CD14-positive monocyte (primary cell): ENCODE measurements at regions not wholly inside any gene's neighbourhood (a gene's known extent, or its start where the extent isn't known, plus 50 kb on each side); places are given as distances from the start of the nearest gene placed in this dataset.

Source experiments
- DNase-seq, 3 donors: peaks; one replicate each; pipeline ENCODE4 v3.0.0-alpha.2; 2011 to 2022
- H2AFZ ChIP-seq: 2 replicates; pipeline ENCODE4 v1.6.0; 2012; ENCODE audit warnings: mild to moderate bottlenecking, low read depth, low read length, inconsistent platforms; ENCODE audit not compliant: insufficient read depth, poor library complexity, severe bottlenecking
- H3K27ac ChIP-seq, 2 donors: 1 replicate in 1 of 2; 2 replicates in 1 of 2; pipeline ENCODE4 v1.5.1; 2012 to 2013; ENCODE audit warnings: low read length in 2 of 2, control low read depth in 1 of 2, inconsistent platforms in 1 of 2, low read depth in 1 of 2, mild to moderate bottlenecking in 1 of 2
- H3K27me3 ChIP-seq, 2 donors: one replicate each; pipeline versions ENCODE4 v1.6.0 to v1.6.1; 2011 to 2013; ENCODE audit warnings: low read length in 2 of 2; ENCODE audit not compliant: control insufficient read depth in 2 of 2, insufficient read depth in 2 of 2
- H3K36me3 ChIP-seq, 2 donors: replicated peaks in 1 of 2; 1 replicate in 1 of 2; 2 replicates in 1 of 2; pipeline versions ENCODE4 v1.5.1 to v1.6.1; 2012 to 2013; ENCODE audit warnings: low read length in 2 of 2, control low read depth in 1 of 2, inconsistent platforms in 1 of 2, mild to moderate bottlenecking in 1 of 2; ENCODE audit not compliant: insufficient read depth in 2 of 2, control insufficient read depth in 1 of 2
- H3K4me1 ChIP-seq, 2 donors: 1 replicate in 1 of 2; 2 replicates in 1 of 2; pipeline versions ENCODE4 v1.5.1 to v1.6.1; 2012 to 2013; ENCODE audit warnings: low read length in 2 of 2, control low read depth in 1 of 2, inconsistent platforms in 1 of 2, mild to moderate bottlenecking in 1 of 2, moderate library complexity in 1 of 2; ENCODE audit not compliant: insufficient read depth in 2 of 2, control insufficient read depth in 1 of 2
- H3K4me2 ChIP-seq: replicated peaks from 2 replicates; pipeline ENCODE3; 2012; ENCODE audit warnings: low read length, moderate library complexity, mild to moderate bottlenecking; ENCODE audit not compliant: poor library complexity, severe bottlenecking; ENCODE audit errors: extremely low read depth
- H3K4me3 ChIP-seq, 3 experiments: fragments of 200-600 bp in 1 of 3; sonication (generic) in 1 of 3; replicated peaks in 1 of 3; 1 replicate in 2 of 3; 2 replicates in 1 of 3; pipeline ENCODE4 v1.5.1; 2011 to 2013; ENCODE audit warnings: low read length in 3 of 3, mild to moderate bottlenecking in 3 of 3, control low read depth in 2 of 3, low read depth in 2 of 3, inconsistent platforms in 1 of 3, moderate library complexity in 1 of 3
- H3K79me2 ChIP-seq: 2 replicates; pipeline ENCODE4 v1.6.0; 2012; ENCODE audit warnings: mild to moderate bottlenecking, control low read depth, inconsistent platforms, low read length, moderate library complexity; ENCODE audit not compliant: insufficient read depth
- H3K9ac ChIP-seq: 2 replicates; pipeline ENCODE4 v1.6.0; 2017; ENCODE audit warnings: low read length, mild to moderate bottlenecking; ENCODE audit not compliant: insufficient read depth, poor library complexity, severe bottlenecking
- H3K9me3 ChIP-seq, 2 donors: replicated peaks in 1 of 2; 1 replicate in 1 of 2; 2 replicates in 1 of 2; pipeline versions ENCODE4 v1.5.1 to v1.6.1; 2012 to 2013; ENCODE audit warnings: low read length in 2 of 2, control low read depth in 1 of 2; ENCODE audit not compliant: control insufficient read depth in 1 of 2, insufficient read depth in 1 of 2
- H4K20me1 ChIP-seq: 2 replicates; pipeline ENCODE4 v1.6.0; 2012; ENCODE audit warnings: mild to moderate bottlenecking, low read length, control low read depth, moderate library complexity; ENCODE audit not compliant: insufficient read depth
- H3K27ac Mint-ChIP-seq, 7 donors: one replicate each; pipeline ENCODE4 v1.8.0; 2020; ENCODE audit warnings: mild to moderate bottlenecking in 7 of 7, mixed read lengths in 7 of 7, moderate library complexity in 6 of 7, inconsistent platforms in 2 of 7
- H3K27me3 Mint-ChIP-seq, 3 donors: one replicate each; pipeline ENCODE4 v1.8.0; 2021 to 2022; ENCODE audit warnings: low read depth in 3 of 3, mild to moderate bottlenecking in 3 of 3, mixed read lengths in 3 of 3, moderate library complexity in 3 of 3, inconsistent platforms in 1 of 3
- H3K36me3 Mint-ChIP-seq, 2 donors: one replicate each; pipeline ENCODE4 v1.8.0; 2020; ENCODE audit warnings: mixed read lengths in 2 of 2, inconsistent platforms in 1 of 2, mild to moderate bottlenecking in 1 of 2
- H3K4me1 Mint-ChIP-seq: one replicate; pipeline ENCODE4 v1.8.0; 2020; ENCODE audit warnings: mild to moderate bottlenecking, mixed read lengths
- H3K4me3 Mint-ChIP-seq, 2 donors: one replicate each; pipeline ENCODE4 v1.8.0; 2020; ENCODE audit warnings: mild to moderate bottlenecking in 2 of 2, mixed read lengths in 2 of 2, moderate library complexity in 1 of 2
- H3K9me3 Mint-ChIP-seq, 7 donors: one replicate each; pipeline ENCODE4 v1.8.0; 2020 to 2022; ENCODE audit warnings: mixed read lengths in 7 of 7, mild to moderate bottlenecking in 6 of 7, moderate library complexity in 6 of 7, inconsistent platforms in 2 of 7
- WGBS: methylation state at CpG from one replicate; pipeline ENCODE4 v1.1.5; 2013; ENCODE audit warnings: missing lambda C conversion rate; ENCODE audit not compliant: insufficient coverage; 5-methylcytosine and 5-hydroxymethylcytosine counted together
- intact Hi-C, 2 donors: fragments of 100-400 bp; cut with micrococcal nuclease; formaldehyde crosslinking; loops; one replicate each; pipeline versions ENCODE4 v1.15.0 to v1.15.1; 2023
- TF ChIP-seq, protein P1 (sequence below): fragments of 200-600 bp; IDR thresholded peaks from one replicate; pipeline ENCODE4 v1.8.0; 2022; ENCODE audit warnings: antibody characterized with exemption, mild to moderate bottlenecking

DNA sequence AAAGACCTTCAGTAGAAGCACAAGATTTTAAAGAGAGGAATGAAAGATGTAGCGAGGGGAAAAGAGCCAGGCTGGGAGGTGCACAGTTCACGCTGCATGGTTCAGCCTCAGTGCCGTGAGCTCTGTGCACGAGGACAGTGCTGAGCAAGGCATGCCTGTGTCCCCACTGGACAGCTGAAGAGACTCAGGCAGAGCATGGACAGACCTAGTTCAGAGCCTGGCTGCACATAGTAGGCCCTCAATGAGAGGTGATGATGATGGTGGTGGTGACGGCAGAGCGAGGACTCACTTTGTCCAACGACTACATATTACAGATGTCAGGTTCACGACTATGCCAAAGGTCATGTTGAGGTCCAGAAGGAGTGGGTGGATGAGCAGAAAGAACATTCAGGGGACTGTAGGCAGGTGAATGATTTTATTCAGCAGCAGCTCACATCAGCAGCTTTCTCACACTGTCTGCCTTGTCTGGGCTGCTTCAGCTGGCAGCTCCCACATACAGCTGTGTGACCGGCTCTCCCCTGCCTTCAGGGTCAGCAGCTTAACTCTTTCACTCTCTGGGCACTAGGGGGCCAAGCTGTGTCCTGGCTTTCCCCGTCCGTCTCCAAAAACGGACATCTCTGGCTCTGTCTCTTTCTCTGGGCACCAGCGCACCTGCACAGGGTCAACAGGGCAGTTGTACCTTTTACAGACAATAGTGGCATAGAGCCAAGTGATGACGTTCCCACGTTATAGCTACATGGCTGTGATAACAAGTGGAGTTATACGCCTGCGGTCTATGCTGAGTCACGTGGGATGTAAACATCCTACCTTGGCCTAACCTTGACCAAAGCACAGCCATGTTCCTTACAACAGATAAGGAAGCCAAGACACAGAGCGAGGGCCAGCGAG, 83.4 kb upstream of the KCNK12 start:
- Histone ChIP-seq H3K27ac (no peak overlapping the region), H3K4me1 (no peaks in the 10 kb centered on the region), H3K27me3 (no peaks in the 10 kb centered on the region), H3K9me3 (no peaks in the 10 kb centered on the region), H3K36me3 (no peaks in the 10 kb centered on the region), H3K9ac (no peak overlapping the region), H4K20me1 (no peaks in the 10 kb centered on the region), H3K4me3 (no peak overlapping the region), H2AFZ (no peak overlapping the region), H3K4me2 (no peak overlapping the region), H3K79me2 (no peaks in the 10 kb centered on the region)
- 85% methylated on average over 17 of the region's 20 CpGs for WGBS
- DNase-seq, result no peak
- intact Hi-C loops, result no loop called here
- TF ChIP-seq, protein P1, sequence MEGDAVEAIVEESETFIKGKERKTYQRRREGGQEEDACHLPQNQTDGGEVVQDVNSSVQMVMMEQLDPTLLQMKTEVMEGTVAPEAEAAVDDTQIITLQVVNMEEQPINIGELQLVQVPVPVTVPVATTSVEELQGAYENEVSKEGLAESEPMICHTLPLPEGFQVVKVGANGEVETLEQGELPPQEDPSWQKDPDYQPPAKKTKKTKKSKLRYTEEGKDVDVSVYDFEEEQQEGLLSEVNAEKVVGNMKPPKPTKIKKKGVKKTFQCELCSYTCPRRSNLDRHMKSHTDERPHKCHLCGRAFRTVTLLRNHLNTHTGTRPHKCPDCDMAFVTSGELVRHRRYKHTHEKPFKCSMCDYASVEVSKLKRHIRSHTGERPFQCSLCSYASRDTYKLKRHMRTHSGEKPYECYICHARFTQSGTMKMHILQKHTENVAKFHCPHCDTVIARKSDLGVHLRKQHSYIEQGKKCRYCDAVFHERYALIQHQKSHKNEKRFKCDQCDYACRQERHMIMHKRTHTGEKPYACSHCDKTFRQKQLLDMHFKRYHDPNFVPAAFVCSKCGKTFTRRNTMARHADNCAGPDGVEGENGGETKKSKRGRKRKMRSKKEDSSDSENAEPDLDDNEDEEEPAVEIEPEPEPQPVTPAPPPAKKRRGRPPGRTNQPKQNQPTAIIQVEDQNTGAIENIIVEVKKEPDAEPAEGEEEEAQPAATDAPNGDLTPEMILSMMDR, result no peak
- H3K27me3 Mint-ChIP-seq, result peaks cover 4 to 5% (median 5%) of the 10 kb centered on the region in 3 donors
- H3K9me3 Mint-ChIP-seq, result peaks cover 0 to 2% (median 0%) of the 10 kb centered on the region in 7 donors
- H3K4me3 Mint-ChIP-seq, result no peak overlapping the region
- H3K27ac Mint-ChIP-seq, result no peak overlapping the region
- no peaks in the 10 kb centered on the region for H3K4me1 Mint-ChIP-seq
- no peaks in the 10 kb centered on the region for H3K36me3 Mint-ChIP-seq

GRCh38 chr2:47653036-47653435, 82.3 kb upstream of the KCNK12 start:
- H3K4me1 Mint-ChIP-seq, result no peaks in the 10 kb centered on the region
- no peaks in the 10 kb centered on the region for H3K79me2 ChIP-seq
- H2AFZ ChIP-seq, result no peak overlapping the region
- no peak for DNase-seq
- no peaks in the 10 kb centered on the region for H4K20me1 ChIP-seq
- H3K4me3 ChIP-seq, result no peak overlapping the region
- H3K36me3 Mint-ChIP-seq, result no peaks in the 10 kb centered on the region
- peaks cover 4 to 5% (median 4%) of the 10 kb centered on the region in 3 donors for H3K27me3 Mint-ChIP-seq
- H3K4me3 Mint-ChIP-seq, result no peak overlapping the region
- no peaks in the 10 kb centered on the region for H3K36me3 ChIP-seq
- WGBS, result 94% methylated on average over 5 of the region's 6 CpGs
- peaks cover 0 to 4% (median 0%) of the 10 kb centered on the region in 7 donors for H3K9me3 Mint-ChIP-seq
- H3K9ac ChIP-seq, result no peak overlapping the region
- H3K27ac ChIP-seq, result no peak overlapping the region
- no peaks in the 10 kb centered on the region for H3K4me1 ChIP-seq
- H3K9me3 ChIP-seq, result no peaks in the 10 kb centered on the region
- TF ChIP-seq, protein P1, result no peak
- no peak overlapping the region for H3K4me2 ChIP-seq
- intact Hi-C loops, result no loop called here
- H3K27me3 ChIP-seq, result no peaks in the 10 kb centered on the region
- no peak overlapping the region for H3K27ac Mint-ChIP-seq
